K562 (cell line): ENCODE measurements at regions not wholly inside any gene's neighbourhood (a gene's known extent, or its start where the extent isn't known, plus 50 kb on each side); places are given as distances from the start of the nearest gene placed in this dataset.

ENCODE experiments used
- ATAC-seq: fragments of 200-7000 bp; cut with Tn5 transposase; 3 replicates; pipeline ENCODE4 v1.9.1; 2020; ENCODE audit warnings: moderate library complexity
- BruUV-seq: library from RNA; stranded (reverse); fragments of 400-500 nt; replicated peaks from 2 replicates; lab custom pipeline; 2021; lab: Mats Ljungman, UMichigan
- CTCF ChIA-PET: fragments of 300-600 bp; formaldehyde crosslinking; extraction: SDS; loops from one replicate; lab custom pipeline; 2021; ENCODE audit warnings: low intra/inter-chr PET ratio; lab: Yijun Ruan, JAX
- POLR2A ChIA-PET: fragments of 300-600, 350-650 bp; sonication (Branson Sonifier 250); formaldehyde crosslinking; extraction: SDS; loops from one replicate; lab custom pipeline; 2021; ENCODE audit warnings: antibody characterized with exemption, inconsistent platforms; lab: Yijun Ruan, JAX
- DNase-seq, 4 experiments: peaks; one replicate each; pipeline versions ENCODE4 v3.0.0 to v3.0.0-alpha.2; 2011 to 2018; ENCODE audit warnings: low spot score in 3 of 4, mixed read lengths in 3 of 4; ENCODE audit errors: extremely low read depth in 1 of 4
- FAIRE-seq: peaks from 2 replicates; lab custom pipeline; 2011; peaks lifted over from hg19 to GRCh38; lab: Jason Lieb, UNC
- H2AFZ ChIP-seq: 2 replicates; pipeline ENCODE4 v1.6.0; 2011; ENCODE audit warnings: low read depth, low read length, control low read depth, inconsistent platforms
- H3K27ac ChIP-seq: fragments of 200-600 bp; 3 replicates; pipeline ENCODE4 v1.8.0; 2011; ENCODE audit warnings: low read depth, mild to moderate bottlenecking, control low read depth, inconsistent platforms, low read length, moderate library complexity, mixed read lengths; ENCODE audit errors: extremely low read depth
- H3K27me3 ChIP-seq, 2 experiments: fragments of 300-600 bp in 1 of 2; 2 replicates in 1 of 2; 3 replicates in 1 of 2; pipeline versions ENCODE4 v1.6.0 to v1.8.0; 2011; ENCODE audit warnings: inconsistent platforms in 2 of 2, low read length in 2 of 2, mild to moderate bottlenecking in 1 of 2, mixed read lengths in 1 of 2, moderate library complexity in 1 of 2; ENCODE audit not compliant: control insufficient read depth in 2 of 2, insufficient read depth in 2 of 2
- H3K36me3 ChIP-seq: fragments of 300-600 bp; 3 replicates; pipeline ENCODE4 v1.8.0; 2011; ENCODE audit warnings: mild to moderate bottlenecking, low read length, inconsistent platforms; ENCODE audit not compliant: control insufficient read depth, insufficient read depth
- H3K4me1 ChIP-seq, 2 experiments: fragments of 200-600 bp in 1 of 2; replicated peaks in 1 of 2; 2 replicates in 1 of 2; 3 replicates in 1 of 2; pipeline versions ENCODE4 v1.5.1 to v1.8.0; 2011; ENCODE audit warnings: inconsistent platforms in 2 of 2, low read length in 2 of 2, mild to moderate bottlenecking in 1 of 2, mixed read lengths in 1 of 2, moderate library complexity in 1 of 2; ENCODE audit not compliant: control insufficient read depth in 2 of 2, insufficient read depth in 2 of 2
- H3K4me2 ChIP-seq: 2 replicates; pipeline ENCODE4 v1.6.1; 2011; ENCODE audit warnings: low read length, control low read depth, inconsistent platforms, mixed read lengths; ENCODE audit not compliant: insufficient read depth
- H3K4me3 ChIP-seq: fragments of 200-600 bp; sonication (generic), shearing (Covaris generic); 2 replicates; pipeline ENCODE4 v1.5.1; 2016; ENCODE audit warnings: control low read depth, inconsistent platforms
- H3K79me2 ChIP-seq: fragments of 200-600 bp; 3 replicates; pipeline ENCODE4 v1.8.0; 2011; ENCODE audit warnings: low read length, inconsistent platforms; ENCODE audit not compliant: control insufficient read depth, insufficient read depth
- H3K9ac ChIP-seq, 2 experiments: 2 replicates each; pipeline versions ENCODE4 v1.6.0 to v1.6.1; 2011; ENCODE audit warnings: low read depth in 2 of 2, low read length in 2 of 2, control low read depth in 1 of 2, inconsistent platforms in 1 of 2, mild to moderate bottlenecking in 1 of 2, mixed read lengths in 1 of 2; ENCODE audit not compliant: insufficient read depth in 1 of 2
- H3K9me1 ChIP-seq: one replicate; pipeline ENCODE4 v1.6.0; 2011; ENCODE audit warnings: inconsistent platforms, mild to moderate bottlenecking, low read length, moderate library complexity; ENCODE audit not compliant: control insufficient read depth, insufficient read depth
- H3K9me3 ChIP-seq: replicated peaks from 2 replicates; pipeline ENCODE4 v1.5.1; 2011; ENCODE audit warnings: low read depth, low read length, inconsistent platforms; ENCODE audit not compliant: control insufficient read depth, insufficient read depth
- H4K20me1 ChIP-seq: replicated peaks from 2 replicates; pipeline ENCODE4 v1.6.1; 2011; ENCODE audit warnings: low read length, inconsistent platforms, mixed read lengths; ENCODE audit not compliant: control insufficient read depth, insufficient read depth
- CBX1 ChIP-seq: sonication (generic); IDR thresholded peaks from 2 replicates; pipeline ENCODE4 v1.6.1; 2016; ENCODE audit warnings: antibody characterized with exemption, low read depth, mild to moderate bottlenecking
- CBX5 ChIP-seq: IDR thresholded peaks from 2 replicates; pipeline ENCODE4 v1.6.1; 2014; ENCODE audit warnings: low read depth, borderline replicate concordance
- NFATC3 ChIP-seq: fragments of 450-650 bp; IDR thresholded peaks from 2 replicates; pipeline ENCODE4 v1.6.1; 2017; ENCODE audit warnings: mild to moderate bottlenecking
- PYGO2 ChIP-seq: fragments of 450-650 bp; IDR thresholded peaks from 2 replicates; pipeline ENCODE4 v1.6.1; 2016; ENCODE audit warnings: mild to moderate bottlenecking, missing genetic modification characterization, moderate library complexity, missing compliant biosample characterization
- SRF ChIP-seq, 2 experiments: fragments of 250-450, 450-650 bp in 1 of 2; sonication (Bioruptor Pico) in 1 of 2; sonication (generic) in 1 of 2; formaldehyde crosslinking; IDR thresholded peaks; 2 replicates each; pipeline versions ENCODE4 v1.5.0 to v1.5.1; 2020 to 2022; ENCODE audit warnings: mild to moderate bottlenecking in 1 of 2, missing genetic modification reagents in 1 of 2
- ZNF143 ChIP-seq: sonication (generic); formaldehyde crosslinking; IDR thresholded peaks from 2 replicates; pipeline ENCODE4 v1.9.0; 2022; ENCODE audit warnings: mild to moderate bottlenecking, missing genetic modification reagents
- ZNF212 ChIP-seq: fragments of 450-650 bp; formaldehyde crosslinking; IDR thresholded peaks from 2 replicates; pipeline ENCODE4 v1.4.0; 2020; ENCODE audit warnings: mild to moderate bottlenecking
- WGBS: fragments of 100-300 bp; shearing (Covaris generic); methylation state at CpG from one replicate; pipeline ENCODE4 v1.1.6; 2016; ENCODE audit warnings: low coverage, mixed read lengths; ENCODE audit not compliant: insufficient coverage; ENCODE audit errors: missing lambda C conversion rate; 5-methylcytosine and 5-hydroxymethylcytosine counted together
- in situ Hi-C: fragments of 300-500 bp; cut with MboI; formaldehyde crosslinking; loops from 4 replicates; pipeline ENCODE4 v1.15.0; 2018; ENCODE audit warnings: inconsistent platforms, mixed read lengths
- intact Hi-C: fragments of 100-400 bp; cut with micrococcal nuclease; formaldehyde crosslinking; loops from 2 replicates; pipeline ENCODE4 v1.14.2; 2022
- TF ChIP-seq, protein P1 (sequence below): fragments of 450-650 bp; IDR thresholded peaks from 2 replicates; pipeline ENCODE4 v1.6.1; 2016
- TF ChIP-seq, protein P2 (sequence below): fragments of 450-650 bp; IDR thresholded peaks from 2 replicates; pipeline ENCODE4 v1.6.1; 2016; ENCODE audit warnings: mild to moderate bottlenecking, moderate library complexity
- TF ChIP-seq, protein P3 (sequence below), 2 experiments: fragments of 450-650 bp in 1 of 2; sonication (generic) in 1 of 2; formaldehyde crosslinking in 1 of 2; IDR thresholded peaks in 1 of 2; conservative IDR thresholded peaks in 1 of 2; 2 replicates each; pipeline versions ENCODE4 v1.6.1 to v1.8.1; 2016 to 2023; ENCODE audit warnings: mild to moderate bottlenecking in 2 of 2, moderate library complexity in 2 of 2, inconsistent platforms in 1 of 2, missing genetic modification reagents in 1 of 2

DNA sequence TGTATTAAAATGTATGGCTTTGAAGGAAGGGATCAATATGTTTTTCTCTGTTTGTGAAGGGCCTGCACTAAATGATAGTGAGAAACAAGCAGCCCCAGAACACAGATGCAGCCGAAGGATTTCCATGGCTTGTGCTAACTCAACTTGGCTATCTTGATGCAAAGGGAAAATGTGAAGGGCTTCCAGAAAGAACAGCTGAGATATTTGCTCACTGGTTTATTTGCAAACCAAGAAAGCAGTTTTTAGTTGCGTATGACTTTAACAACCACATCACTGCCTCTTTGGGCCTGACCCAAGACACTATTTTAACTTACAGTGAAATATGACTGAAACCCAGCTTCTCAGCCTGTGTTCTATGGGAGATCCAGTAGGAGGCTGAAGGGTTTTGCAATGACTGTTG is 369.9 kb downstream of the SETD4 start:
- no peak overlapping the region for H3K27ac ChIP-seq
- no peaks in the 10 kb centered on the region for H3K9me1 ChIP-seq
- ChIA-PET POLR2A (interaction anchor here (0.6 kb wide), 1 partner anchor 102 kb away, joined by 3 read pairs; no protein-coding TSS in a partner anchor), CTCF (no interaction called here)
- no peak for DNase-seq
- in situ Hi-C loops (no loop called here), intact Hi-C loops (no loop called here)
- WGBS = 11% methylated on average over 2 of the region's 2 CpGs
- H3K79me2 ChIP-seq = no peaks in the 10 kb centered on the region
- H3K9ac ChIP-seq = no peak overlapping the region
- H3K36me3 ChIP-seq = no peaks in the 10 kb centered on the region
- no peak for FAIRE-seq
- no peaks in the 10 kb centered on the region for H4K20me1 ChIP-seq
- no peak overlapping the region for H3K4me3 ChIP-seq
- no peak overlapping the region for H3K4me2 ChIP-seq
- H2AFZ ChIP-seq = no peak overlapping the region
- no peak for ATAC-seq
- no TSS peak for BruUV-seq
- no peaks in the 10 kb centered on the region for H3K4me1 ChIP-seq
- H3K9me3 ChIP-seq = no peaks in the 10 kb centered on the region
- H3K27me3 ChIP-seq = peaks cover 0 to 17% of the 10 kb centered on the region in 2 experiments; a peak in 2 of 5 replicates
- no peak for TF ChIP-seq SRF (CRISPR knock-in tag; IDR thresholded peaks at IDR 0.05)
- TF ChIP-seq, protein P1, sequence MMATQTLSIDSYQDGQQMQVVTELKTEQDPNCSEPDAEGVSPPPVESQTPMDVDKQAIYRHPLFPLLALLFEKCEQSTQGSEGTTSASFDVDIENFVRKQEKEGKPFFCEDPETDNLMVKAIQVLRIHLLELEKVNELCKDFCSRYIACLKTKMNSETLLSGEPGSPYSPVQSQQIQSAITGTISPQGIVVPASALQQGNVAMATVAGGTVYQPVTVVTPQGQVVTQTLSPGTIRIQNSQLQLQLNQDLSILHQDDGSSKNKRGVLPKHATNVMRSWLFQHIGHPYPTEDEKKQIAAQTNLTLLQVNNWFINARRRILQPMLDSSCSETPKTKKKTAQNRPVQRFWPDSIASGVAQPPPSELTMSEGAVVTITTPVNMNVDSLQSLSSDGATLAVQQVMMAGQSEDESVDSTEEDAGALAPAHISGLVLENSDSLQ = no peak
- TF ChIP-seq, protein P2, sequence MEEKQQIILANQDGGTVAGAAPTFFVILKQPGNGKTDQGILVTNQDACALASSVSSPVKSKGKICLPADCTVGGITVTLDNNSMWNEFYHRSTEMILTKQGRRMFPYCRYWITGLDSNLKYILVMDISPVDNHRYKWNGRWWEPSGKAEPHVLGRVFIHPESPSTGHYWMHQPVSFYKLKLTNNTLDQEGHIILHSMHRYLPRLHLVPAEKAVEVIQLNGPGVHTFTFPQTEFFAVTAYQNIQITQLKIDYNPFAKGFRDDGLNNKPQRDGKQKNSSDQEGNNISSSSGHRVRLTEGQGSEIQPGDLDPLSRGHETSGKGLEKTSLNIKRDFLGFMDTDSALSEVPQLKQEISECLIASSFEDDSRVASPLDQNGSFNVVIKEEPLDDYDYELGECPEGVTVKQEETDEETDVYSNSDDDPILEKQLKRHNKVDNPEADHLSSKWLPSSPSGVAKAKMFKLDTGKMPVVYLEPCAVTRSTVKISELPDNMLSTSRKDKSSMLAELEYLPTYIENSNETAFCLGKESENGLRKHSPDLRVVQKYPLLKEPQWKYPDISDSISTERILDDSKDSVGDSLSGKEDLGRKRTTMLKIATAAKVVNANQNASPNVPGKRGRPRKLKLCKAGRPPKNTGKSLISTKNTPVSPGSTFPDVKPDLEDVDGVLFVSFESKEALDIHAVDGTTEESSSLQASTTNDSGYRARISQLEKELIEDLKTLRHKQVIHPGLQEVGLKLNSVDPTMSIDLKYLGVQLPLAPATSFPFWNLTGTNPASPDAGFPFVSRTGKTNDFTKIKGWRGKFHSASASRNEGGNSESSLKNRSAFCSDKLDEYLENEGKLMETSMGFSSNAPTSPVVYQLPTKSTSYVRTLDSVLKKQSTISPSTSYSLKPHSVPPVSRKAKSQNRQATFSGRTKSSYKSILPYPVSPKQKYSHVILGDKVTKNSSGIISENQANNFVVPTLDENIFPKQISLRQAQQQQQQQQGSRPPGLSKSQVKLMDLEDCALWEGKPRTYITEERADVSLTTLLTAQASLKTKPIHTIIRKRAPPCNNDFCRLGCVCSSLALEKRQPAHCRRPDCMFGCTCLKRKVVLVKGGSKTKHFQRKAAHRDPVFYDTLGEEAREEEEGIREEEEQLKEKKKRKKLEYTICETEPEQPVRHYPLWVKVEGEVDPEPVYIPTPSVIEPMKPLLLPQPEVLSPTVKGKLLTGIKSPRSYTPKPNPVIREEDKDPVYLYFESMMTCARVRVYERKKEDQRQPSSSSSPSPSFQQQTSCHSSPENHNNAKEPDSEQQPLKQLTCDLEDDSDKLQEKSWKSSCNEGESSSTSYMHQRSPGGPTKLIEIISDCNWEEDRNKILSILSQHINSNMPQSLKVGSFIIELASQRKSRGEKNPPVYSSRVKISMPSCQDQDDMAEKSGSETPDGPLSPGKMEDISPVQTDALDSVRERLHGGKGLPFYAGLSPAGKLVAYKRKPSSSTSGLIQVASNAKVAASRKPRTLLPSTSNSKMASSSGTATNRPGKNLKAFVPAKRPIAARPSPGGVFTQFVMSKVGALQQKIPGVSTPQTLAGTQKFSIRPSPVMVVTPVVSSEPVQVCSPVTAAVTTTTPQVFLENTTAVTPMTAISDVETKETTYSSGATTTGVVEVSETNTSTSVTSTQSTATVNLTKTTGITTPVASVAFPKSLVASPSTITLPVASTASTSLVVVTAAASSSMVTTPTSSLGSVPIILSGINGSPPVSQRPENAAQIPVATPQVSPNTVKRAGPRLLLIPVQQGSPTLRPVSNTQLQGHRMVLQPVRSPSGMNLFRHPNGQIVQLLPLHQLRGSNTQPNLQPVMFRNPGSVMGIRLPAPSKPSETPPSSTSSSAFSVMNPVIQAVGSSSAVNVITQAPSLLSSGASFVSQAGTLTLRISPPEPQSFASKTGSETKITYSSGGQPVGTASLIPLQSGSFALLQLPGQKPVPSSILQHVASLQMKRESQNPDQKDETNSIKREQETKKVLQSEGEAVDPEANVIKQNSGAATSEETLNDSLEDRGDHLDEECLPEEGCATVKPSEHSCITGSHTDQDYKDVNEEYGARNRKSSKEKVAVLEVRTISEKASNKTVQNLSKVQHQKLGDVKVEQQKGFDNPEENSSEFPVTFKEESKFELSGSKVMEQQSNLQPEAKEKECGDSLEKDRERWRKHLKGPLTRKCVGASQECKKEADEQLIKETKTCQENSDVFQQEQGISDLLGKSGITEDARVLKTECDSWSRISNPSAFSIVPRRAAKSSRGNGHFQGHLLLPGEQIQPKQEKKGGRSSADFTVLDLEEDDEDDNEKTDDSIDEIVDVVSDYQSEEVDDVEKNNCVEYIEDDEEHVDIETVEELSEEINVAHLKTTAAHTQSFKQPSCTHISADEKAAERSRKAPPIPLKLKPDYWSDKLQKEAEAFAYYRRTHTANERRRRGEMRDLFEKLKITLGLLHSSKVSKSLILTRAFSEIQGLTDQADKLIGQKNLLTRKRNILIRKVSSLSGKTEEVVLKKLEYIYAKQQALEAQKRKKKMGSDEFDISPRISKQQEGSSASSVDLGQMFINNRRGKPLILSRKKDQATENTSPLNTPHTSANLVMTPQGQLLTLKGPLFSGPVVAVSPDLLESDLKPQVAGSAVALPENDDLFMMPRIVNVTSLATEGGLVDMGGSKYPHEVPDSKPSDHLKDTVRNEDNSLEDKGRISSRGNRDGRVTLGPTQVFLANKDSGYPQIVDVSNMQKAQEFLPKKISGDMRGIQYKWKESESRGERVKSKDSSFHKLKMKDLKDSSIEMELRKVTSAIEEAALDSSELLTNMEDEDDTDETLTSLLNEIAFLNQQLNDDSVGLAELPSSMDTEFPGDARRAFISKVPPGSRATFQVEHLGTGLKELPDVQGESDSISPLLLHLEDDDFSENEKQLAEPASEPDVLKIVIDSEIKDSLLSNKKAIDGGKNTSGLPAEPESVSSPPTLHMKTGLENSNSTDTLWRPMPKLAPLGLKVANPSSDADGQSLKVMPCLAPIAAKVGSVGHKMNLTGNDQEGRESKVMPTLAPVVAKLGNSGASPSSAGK = no peak
- no peak for TF ChIP-seq CBX1
- no peak for TF ChIP-seq PYGO2
- no peak for TF ChIP-seq CBX5
- TF ChIP-seq NFATC3 = no peak
- TF ChIP-seq ZNF212 (CRISPR knock-in tag) = no peak
- TF ChIP-seq, protein P3, sequence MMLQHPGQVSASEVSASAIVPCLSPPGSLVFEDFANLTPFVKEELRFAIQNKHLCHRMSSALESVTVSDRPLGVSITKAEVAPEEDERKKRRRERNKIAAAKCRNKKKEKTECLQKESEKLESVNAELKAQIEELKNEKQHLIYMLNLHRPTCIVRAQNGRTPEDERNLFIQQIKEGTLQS (IDR thresholded peaks at IDR 0.05) = no peak
- TF ChIP-seq, protein P3 (CRISPR knock-in tag; conservative IDR thresholded peaks at IDR 0.05) = no peak
- TF ChIP-seq ZNF143 (CRISPR knock-in tag) = no peak
